IPS-18a (cell line): ENCODE measurements at regions not wholly inside any gene's neighbourhood (a gene's known extent, or its start where the extent isn't known, plus 50 kb on each side); places are given as distances from the start of the nearest gene placed in this dataset.

Experiments
- H3K27ac ChIP-seq: one replicate; pipeline ENCODE4 v1.5.1; 2013; ENCODE audit warnings: low read length
- H3K27me3 ChIP-seq: one replicate; pipeline ENCODE4 v1.6.1; 2013; ENCODE audit warnings: mild to moderate bottlenecking, low read length; ENCODE audit not compliant: control insufficient read depth, insufficient read depth
- H3K36me3 ChIP-seq: one replicate; pipeline ENCODE4 v1.6.1; 2013; ENCODE audit warnings: low read depth, low read length; ENCODE audit not compliant: control insufficient read depth
- H3K4me1 ChIP-seq: one replicate; pipeline ENCODE4 v1.6.1; 2013; ENCODE audit warnings: low read depth, low read length; ENCODE audit not compliant: control insufficient read depth
- H3K4me3 ChIP-seq: one replicate; pipeline ENCODE4 v1.5.1; 2013; ENCODE audit warnings: low read length
- H3K9ac ChIP-seq: one replicate; pipeline ENCODE4 v1.6.1; 2013; ENCODE audit warnings: mild to moderate bottlenecking, low read length, moderate library complexity
- H3K9me3 ChIP-seq: one replicate; pipeline ENCODE4 v1.6.1; 2013; ENCODE audit warnings: low read depth, low read length; ENCODE audit not compliant: control insufficient read depth

- H3K27me3 ChIP-seq: no peaks in the 10 kb centered on the region
- H3K36me3 ChIP-seq: no peaks in the 10 kb centered on the region
- H3K9me3 ChIP-seq: no peaks in the 10 kb centered on the region
- no peaks in the 10 kb centered on the region for H3K4me1 ChIP-seq
- H3K27ac ChIP-seq: no peak overlapping the region
- no peak overlapping the region for H3K4me3 ChIP-seq
- no peak overlapping the region for H3K9ac ChIP-seq
Observed at GRCh38 chr5:34576891-34577666, 79.0 kb upstream of the RAI14 start.

GRCh38 chr5:34578962-34579361, 77.2 kb upstream of the RAI14 start:
- Histone ChIP-seq H3K9me3 (no peaks in the 10 kb centered on the region), H3K36me3 (no peaks in the 10 kb centered on the region), H3K27ac (no peak overlapping the region), H3K4me1 (no peaks in the 10 kb centered on the region), H3K4me3 (no peak overlapping the region), H3K27me3 (no peaks in the 10 kb centered on the region), H3K9ac (no peak overlapping the region)

- Histone ChIP-seq H3K27me3 (no peaks in the 10 kb centered on the region), H3K9ac (no peak overlapping the region)
Observed at GRCh38 chr5:34580983-34581382, 75.1 kb upstream of the RAI14 start.

GRCh38 chr5:34582371-34582770, 73.8 kb upstream of the RAI14 start:
- H3K9me3 ChIP-seq: no peaks in the 10 kb centered on the region
- no peak overlapping the region for H3K9ac ChIP-seq
- H3K4me3 ChIP-seq: no peak overlapping the region
- H3K36me3 ChIP-seq: no peaks in the 10 kb centered on the region
- peaks cover 3% of the 10 kb centered on the region for H3K4me1 ChIP-seq
- no peak overlapping the region for H3K27ac ChIP-seq
- no peaks in the 10 kb centered on the region for H3K27me3 ChIP-seq

More at GRCh38 chr5:34580983-34581382, 75.1 kb upstream of the RAI14 start:
- Histone ChIP-seq H3K4me3 (no peak overlapping the region), H3K4me1 (no peaks in the 10 kb centered on the region), H3K27ac (no peak overlapping the region), H3K36me3 (no peaks in the 10 kb centered on the region), H3K9me3 (no peaks in the 10 kb centered on the region)

- Histone ChIP-seq H3K27ac (no peak overlapping the region), H3K36me3 (no peaks in the 10 kb centered on the region), H3K4me1 (peaks cover 9% of the 10 kb centered on the region), H3K9ac (no peak overlapping the region), H3K27me3 (no peaks in the 10 kb centered on the region), H3K9me3 (no peaks in the 10 kb centered on the region), H3K4me3 (no peak overlapping the region)
Observed at GRCh38 chr5:34583167-34583566, 73.0 kb upstream of the RAI14 start.

GRCh38 chr5:34584165-34584564, 72.0 kb upstream of the RAI14 start:
- Histone ChIP-seq H3K36me3 (no peaks in the 10 kb centered on the region), H3K27me3 (no peaks in the 10 kb centered on the region), H3K4me1 (peaks cover 9% of the 10 kb centered on the region), H3K27ac (no peak overlapping the region), H3K9me3 (no peaks in the 10 kb centered on the region), H3K9ac (no peak overlapping the region), H3K4me3 (no peak overlapping the region)

- Histone ChIP-seq H3K9me3 (no peaks in the 10 kb centered on the region), H3K4me1 (peaks cover 9% of the 10 kb centered on the region), H3K27me3 (no peaks in the 10 kb centered on the region), H3K36me3 (no peaks in the 10 kb centered on the region), H3K27ac (no peak overlapping the region), H3K4me3 (no peak overlapping the region), H3K9ac (no peak overlapping the region)
Observed at GRCh38 chr5:34585601-34586104, 70.5 kb upstream of the RAI14 start.

GRCh38 chr5:34586117-34586885, 69.8 kb upstream of the RAI14 start:
- Histone ChIP-seq H3K4me3 (no peak overlapping the region), H3K27me3 (no peaks in the 10 kb centered on the region), H3K4me1 (peaks cover 9% of the 10 kb centered on the region), H3K36me3 (no peaks in the 10 kb centered on the region), H3K9ac (no peak overlapping the region), H3K27ac (no peak overlapping the region), H3K9me3 (no peaks in the 10 kb centered on the region)

- H3K27ac ChIP-seq: no peak overlapping the region
Observed at GRCh38 chr5:34587355-34588241, 68.5 kb upstream of the RAI14 start.

GRCh38 chr5:34589832-34590231, 66.3 kb upstream of the RAI14 start:
- Histone ChIP-seq H3K9me3 (no peaks in the 10 kb centered on the region), H3K36me3 (no peaks in the 10 kb centered on the region)

More at GRCh38 chr5:34587355-34588241, 68.5 kb upstream of the RAI14 start:
- no peak overlapping the region for H3K9ac ChIP-seq
- no peak overlapping the region for H3K4me3 ChIP-seq
- no peaks in the 10 kb centered on the region for H3K36me3 ChIP-seq
- no peaks in the 10 kb centered on the region for H3K9me3 ChIP-seq
- peaks cover 9% of the 10 kb centered on the region for H3K4me1 ChIP-seq
- H3K27me3 ChIP-seq: no peaks in the 10 kb centered on the region

GRCh38 chr5:34591723-34592122, 64.4 kb upstream of the RAI14 start:
- Histone ChIP-seq H3K9ac (no peak overlapping the region), H3K4me1 (peaks cover 9% of the 10 kb centered on the region), H3K9me3 (no peaks in the 10 kb centered on the region), H3K4me3 (no peak overlapping the region), H3K27ac (no peak overlapping the region), H3K27me3 (no peaks in the 10 kb centered on the region), H3K36me3 (no peaks in the 10 kb centered on the region)

More at GRCh38 chr5:34589832-34590231, 66.3 kb upstream of the RAI14 start:
- Histone ChIP-seq H3K27me3 (no peaks in the 10 kb centered on the region), H3K27ac (no peak overlapping the region), H3K9ac (no peak overlapping the region), H3K4me3 (no peak overlapping the region), H3K4me1 (peaks cover 9% of the 10 kb centered on the region)
